GM12891 (cell line): ENCODE measurements at regions not wholly inside any gene's neighbourhood (a gene's known extent, or its start where the extent isn't known, plus 50 kb on each side); places are given as distances from the start of the nearest gene placed in this dataset.

Experiments
- DNase-seq: peaks from one replicate; pipeline ENCODE4 v3.0.0; 2011; ENCODE audit warnings: low spot score; ENCODE audit not compliant: insufficient read length
- FAIRE-seq: peaks from 2 replicates; lab custom pipeline; 2011; peaks lifted over from hg19 to GRCh38; lab: Jason Lieb, UNC
- PAX5 ChIP-seq: IDR thresholded peaks from 2 replicates; pipeline ENCODE4 v1.6.1; 2011; ENCODE audit warnings: low read length, moderate library complexity, mild to moderate bottlenecking; ENCODE audit not compliant: insufficient read depth, severe bottlenecking
- POLR2A ChIP-seq: IDR thresholded peaks from 2 replicates; pipeline ENCODE4 v1.6.1; 2011; ENCODE audit warnings: low read depth, low read length, control low read depth
- POLR2AphosphoS5 ChIP-seq: IDR thresholded peaks from 2 replicates; pipeline ENCODE4 v1.6.1; 2011; ENCODE audit warnings: low read depth, low read length, control low read depth
- POU2F2 ChIP-seq: IDR thresholded peaks from 2 replicates; pipeline ENCODE4 v1.6.1; 2011; ENCODE audit warnings: low read depth, mild to moderate bottlenecking, control low read depth, low read length, moderate library complexity
- SPI1 ChIP-seq: IDR thresholded peaks from 2 replicates; pipeline ENCODE4 v1.6.1; 2011; ENCODE audit warnings: low read depth, low read length, control low read depth
- TAF1 ChIP-seq: IDR thresholded peaks from 2 replicates; pipeline ENCODE4 v1.6.1; 2011; ENCODE audit warnings: low read depth, low read length, control low read depth

GRCh38 chr2:149877074-149877473, 289.5 kb upstream of the MMADHC start:
- DNase-seq (no peak), FAIRE-seq (no peak)
- TF ChIP-seq PAX5 (no peak), SPI1 (no peak), POU2F2 (no peak), POLR2AphosphoS5 (no peak), TAF1 (no peak), POLR2A (no peak)

- DNase-seq (no peak), FAIRE-seq (no peak)
- TF ChIP-seq POLR2AphosphoS5 (no peak), POU2F2 (no peak), TAF1 (no peak), SPI1 (no peak), PAX5 (no peak), POLR2A (no peak)
These were observed 286.4 kb upstream of the MMADHC start for GRCh38 chr2:149873936-149874335.

GRCh38 chr2:149872638-149873150, 285.1 kb upstream of the MMADHC start:
- DNase-seq, result no peak
- TF ChIP-seq TAF1 (no peak), POLR2A (no peak), POU2F2 (no peak), PAX5 (no peak), SPI1 (no peak), POLR2AphosphoS5 (no peak)
- no peak for FAIRE-seq

GRCh38 chr2:149872041-149872440, 284.5 kb upstream of the MMADHC start:
- no peak for FAIRE-seq
- DNase-seq, result no peak
- TF ChIP-seq TAF1 (no peak), PAX5 (no peak), POU2F2 (no peak), POLR2A (no peak), POLR2AphosphoS5 (no peak), SPI1 (no peak)

- DNase-seq, result no peak
- no peak for FAIRE-seq
- TF ChIP-seq POLR2A, result no peak
- no peak for TF ChIP-seq PAX5
- no peak for TF ChIP-seq POLR2AphosphoS5
- TF ChIP-seq POU2F2, result no peak
- TF ChIP-seq SPI1, result no peak
- no peak for TF ChIP-seq TAF1
These were observed 283.7 kb upstream of the MMADHC start for GRCh38 chr2:149871091-149871885.

GRCh38 chr2:149863227-149863626, 275.7 kb upstream of the MMADHC start:
- DNase-seq, result no peak
- FAIRE-seq, result no peak

GRCh38 chr2:149861034-149861433, 273.5 kb upstream of the MMADHC start:
- FAIRE-seq, result no peak
- DNase-seq, result no peak
- TF ChIP-seq PAX5 (no peak), SPI1 (no peak), POLR2A (no peak), POU2F2 (no peak), TAF1 (no peak), POLR2AphosphoS5 (no peak)

More at GRCh38 chr2:149863227-149863626, 275.7 kb upstream of the MMADHC start:
- TF ChIP-seq PAX5 (no peak), POLR2A (no peak), POU2F2 (no peak), TAF1 (no peak), POLR2AphosphoS5 (no peak), SPI1 (no peak)

- FAIRE-seq (no peak), DNase-seq (no peak)
- TF ChIP-seq POLR2AphosphoS5, result no peak
- TF ChIP-seq TAF1, result no peak
- TF ChIP-seq POLR2A, result no peak
- no peak for TF ChIP-seq PAX5
- no peak for TF ChIP-seq SPI1
- no peak for TF ChIP-seq POU2F2
These were observed 272.8 kb upstream of the MMADHC start for GRCh38 chr2:149860276-149860921.

- DNase-seq (no peak), FAIRE-seq (no peak)
- TF ChIP-seq POLR2A (no peak), PAX5 (no peak), SPI1 (peak; percentile 23; the same call in 1 of the 2 replicates), POU2F2 (no peak), POLR2AphosphoS5 (no peak)
These were observed 271.5 kb upstream of the MMADHC start for GRCh38 chr2:149858901-149859634.

GRCh38 chr2:149858216-149858615, 270.6 kb upstream of the MMADHC start:
- FAIRE-seq, result no peak
- DNase-seq, result no peak
- TF ChIP-seq SPI1, result no peak
- no peak for TF ChIP-seq POLR2A
- no peak for TF ChIP-seq PAX5
- no peak for TF ChIP-seq POLR2AphosphoS5
- TF ChIP-seq POU2F2, result no peak
- TF ChIP-seq TAF1, result no peak
